SK-N-SH (cell line): ENCODE measurements at regions not wholly inside any gene's neighbourhood (a gene's known extent, or its start where the extent isn't known, plus 50 kb on each side); places are given as distances from the start of the nearest gene placed in this dataset.

Experiments used
- CTCF ChIA-PET: fragments of 300-600, 350-600 bp; formaldehyde crosslinking; extraction: SDS; loops from one replicate; lab custom pipeline; 2021; lab: Yijun Ruan, JAX
- POLR2A ChIA-PET: fragments of 350-600 bp; sonication (Branson Sonifier 250); formaldehyde crosslinking; extraction: SDS; loops from one replicate; lab custom pipeline; 2020; ENCODE audit warnings: antibody characterized with exemption, inconsistent platforms; lab: Yijun Ruan, JAX
- DNase-seq: peaks from one replicate; pipeline ENCODE4 v3.0.0; 2012
- H2AFZ ChIP-seq: fragments of 200-600 bp; sonication (generic); 2 replicates; pipeline ENCODE4 v1.8.1; 2016; ENCODE audit warnings: antibody characterized with exemption, mild to moderate bottlenecking, low read depth
- H3F3A ChIP-seq: fragments of 200-600 bp; sonication (generic); replicated peaks from 2 replicates; pipeline ENCODE3; 2016; ENCODE audit warnings: antibody characterized with exemption, mild to moderate bottlenecking; ENCODE audit not compliant: insufficient read depth
- H3K27ac ChIP-seq, 2 experiments: fragments of 200-500 bp in 1 of 2; fragments of 200-600 bp in 1 of 2; sonication (Bioruptor generic) in 1 of 2; sonication (generic), shearing (Covaris generic) in 1 of 2; 2 replicates each; pipeline versions ENCODE4 v1.5.1 to v1.6.1; 2014 to 2016; ENCODE audit warnings: low read depth in 2 of 2, inconsistent platforms in 1 of 2, low read length in 1 of 2, mild to moderate bottlenecking in 1 of 2, mixed read lengths in 1 of 2
- H3K27me3 ChIP-seq: fragments of 200-600 bp; sonication (generic), shearing (Covaris generic); 2 replicates; pipeline ENCODE4 v1.6.1; 2016; ENCODE audit warnings: mixed run types; ENCODE audit not compliant: insufficient read depth
- H3K36me3 ChIP-seq, 2 experiments: fragments of 200-500 bp in 1 of 2; fragments of 200-600 bp in 1 of 2; sonication (Bioruptor generic) in 1 of 2; sonication (generic) in 1 of 2; replicated peaks in 1 of 2; 2 replicates each; pipeline versions ENCODE3 to v1.5.1; 2014 to 2016; ENCODE audit warnings: low read length in 1 of 2, mild to moderate bottlenecking in 1 of 2; ENCODE audit not compliant: insufficient read depth in 2 of 2, control insufficient read depth in 1 of 2
- H3K4me1 ChIP-seq, 2 experiments: fragments of 200-500 bp in 1 of 2; fragments of 200-600 bp in 1 of 2; sonication (Bioruptor generic) in 1 of 2; sonication (generic), shearing (Covaris generic) in 1 of 2; 2 replicates each; pipeline versions ENCODE4 v1.5.1 to v1.6.1; 2014 to 2016; ENCODE audit warnings: low read depth in 1 of 2, low read length in 1 of 2, mixed run types in 1 of 2; ENCODE audit not compliant: insufficient read depth in 2 of 2, control insufficient read depth in 1 of 2
- H3K4me2 ChIP-seq: fragments of 200-600 bp; sonication (generic), shearing (Covaris generic); 2 replicates; pipeline ENCODE4 v1.6.1; 2017; ENCODE audit warnings: mixed run types
- H3K4me3 ChIP-seq, 2 experiments: fragments of 200-500 bp in 1 of 2; fragments of 200-600 bp in 1 of 2; sonication (Bioruptor generic) in 1 of 2; sonication (generic), shearing (Covaris generic) in 1 of 2; 2 replicates each; pipeline versions ENCODE4 v1.5.1 to v1.8.1; 2014 to 2016; ENCODE audit warnings: low read depth in 2 of 2, inconsistent platforms in 1 of 2, low read length in 1 of 2, mild to moderate bottlenecking in 1 of 2, mixed read lengths in 1 of 2, moderate library complexity in 1 of 2
- H3K79me2 ChIP-seq: fragments of 200-600 bp; sonication (generic); 2 replicates; pipeline ENCODE4 v1.8.1; 2017; ENCODE audit warnings: mild to moderate bottlenecking; ENCODE audit not compliant: insufficient read depth
- H3K9ac ChIP-seq: fragments of 200-600 bp; sonication (generic); 2 replicates; pipeline ENCODE4 v1.6.1; 2017; ENCODE audit warnings: mixed run types
- H3K9me2 ChIP-seq: fragments of 200-600 bp; sonication (generic); 2 replicates; pipeline ENCODE4 v1.6.1; 2017; ENCODE audit warnings: mixed run types
- H3K9me3 ChIP-seq: fragments of 200-600 bp; sonication (generic); 2 replicates; pipeline ENCODE4 v1.6.1; 2017; ENCODE audit warnings: mixed run types, mild to moderate bottlenecking, moderate library complexity
- H4K20me1 ChIP-seq: fragments of 200-600 bp; sonication (generic); 2 replicates; pipeline ENCODE4 v1.6.1; 2017; ENCODE audit warnings: mild to moderate bottlenecking, mixed run types; ENCODE audit not compliant: insufficient read depth
- ELF1 ChIP-seq: IDR thresholded peaks from 2 replicates; pipeline ENCODE4 v1.4.0; 2012
- EP300 ChIP-seq, 2 experiments: IDR thresholded peaks; 2 replicates each; pipeline versions ENCODE4 v1.4.0 to v1.6.1; 2012; ENCODE audit warnings: borderline replicate concordance in 1 of 2, low read depth in 1 of 2, low read length in 1 of 2
- FOXJ3 ChIP-seq: sonication (generic); formaldehyde crosslinking; IDR thresholded peaks from 2 replicates; pipeline ENCODE4 v1.5.1; 2020; ENCODE audit warnings: mild to moderate bottlenecking, missing genetic modification reagents
- GATA2 ChIP-seq: sonication (generic); formaldehyde crosslinking; IDR thresholded peaks from 2 replicates; pipeline ENCODE4 v1.5.0; 2020; ENCODE audit warnings: mild to moderate bottlenecking, missing genetic modification reagents
- MEF2A ChIP-seq: IDR thresholded peaks from 2 replicates; pipeline ENCODE4 v1.4.0; 2012; ENCODE audit warnings: low read depth, borderline replicate concordance
- NFIC ChIP-seq: IDR thresholded peaks from 2 replicates; pipeline ENCODE4 v1.4.0; 2012; ENCODE audit warnings: borderline replicate concordance
- PBX3 ChIP-seq: IDR thresholded peaks from 2 replicates; pipeline ENCODE4; 2012
- REST ChIP-seq: IDR thresholded peaks from 2 replicates; pipeline ENCODE4 v1.6.1; 2012; ENCODE audit warnings: mild to moderate bottlenecking, low read depth, low read length, moderate library complexity
- SIN3A ChIP-seq: IDR thresholded peaks from 2 replicates; pipeline ENCODE4 v1.6.1; 2012; ENCODE audit warnings: low read depth, mild to moderate bottlenecking, low read length, moderate library complexity, borderline replicate concordance
- TAF1 ChIP-seq: IDR thresholded peaks from 2 replicates; pipeline ENCODE4 v1.6.1; 2012; ENCODE audit warnings: low read depth, mild to moderate bottlenecking, low read length, moderate library complexity, borderline replicate concordance
- TCF12 ChIP-seq: IDR thresholded peaks from 2 replicates; pipeline ENCODE4 v1.4.0; 2012
- YY1 ChIP-seq: IDR thresholded peaks from 2 replicates; pipeline ENCODE4 v1.4.0; 2012; ENCODE audit warnings: low read depth, mild to moderate bottlenecking
- WGBS: methylation state at CpG from one replicate; pipeline ENCODE4 v1.1.6; 2017; ENCODE audit warnings: low lambda C conversion rate; 5-methylcytosine and 5-hydroxymethylcytosine counted together

DNA sequence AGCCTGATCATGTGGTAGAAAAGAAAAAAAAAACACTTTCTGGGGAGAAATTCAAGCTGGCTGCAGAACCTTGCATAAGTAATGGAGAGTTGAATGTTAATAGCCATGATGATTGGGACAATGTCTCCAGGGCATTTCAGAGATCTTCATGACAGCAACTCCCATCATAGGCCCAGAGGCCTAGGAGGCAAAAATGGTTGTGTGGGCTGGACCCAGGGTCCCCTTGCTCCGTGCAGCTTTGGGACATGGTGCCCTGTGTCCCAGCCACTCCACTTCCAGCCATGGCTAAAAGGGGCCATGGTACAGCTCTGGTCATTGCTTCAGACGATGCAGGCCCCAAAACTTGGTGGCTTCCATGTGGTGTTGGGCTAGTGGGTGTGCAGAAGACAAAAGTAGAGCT is 1170.9 kb downstream of the C4orf33 start:
- WGBS: 17% methylated on average over 1 of the region's 2 CpGs
- H3K4me1 ChIP-seq: no peaks in the 10 kb centered on the region
- no peak overlapping the region for H3K9ac ChIP-seq
- no peak overlapping the region for H3K4me3 ChIP-seq
- no peak overlapping the region for H3K27ac ChIP-seq
- no peaks in the 10 kb centered on the region for H3K9me2 ChIP-seq
- TF ChIP-seq FOXJ3 (CRISPR knock-in tag): no peak
- no peak for TF ChIP-seq NFIC
- no peak for TF ChIP-seq SIN3A
- no peak for TF ChIP-seq TAF1
- TF ChIP-seq TCF12: no peak
- no peak for TF ChIP-seq REST
- no peak for TF ChIP-seq GATA2
- H3F3A ChIP-seq: no peaks in the 10 kb centered on the region
- H3K4me2 ChIP-seq: no peak overlapping the region
- H3K36me3 ChIP-seq: no peaks in the 10 kb centered on the region
- no peaks in the 10 kb centered on the region for H3K79me2 ChIP-seq
- ChIA-PET CTCF (interaction anchor here (0.6 kb wide), 1 partner anchor 218 kb away, joined by 3 read pairs; no protein-coding TSS in a partner anchor), POLR2A (no interaction called here)
- no peaks in the 10 kb centered on the region for H3K9me3 ChIP-seq
- H4K20me1 ChIP-seq: no peaks in the 10 kb centered on the region
- no peaks in the 10 kb centered on the region for H3K27me3 ChIP-seq
- no peak overlapping the region for H2AFZ ChIP-seq
- no peak for DNase-seq

DNA sequence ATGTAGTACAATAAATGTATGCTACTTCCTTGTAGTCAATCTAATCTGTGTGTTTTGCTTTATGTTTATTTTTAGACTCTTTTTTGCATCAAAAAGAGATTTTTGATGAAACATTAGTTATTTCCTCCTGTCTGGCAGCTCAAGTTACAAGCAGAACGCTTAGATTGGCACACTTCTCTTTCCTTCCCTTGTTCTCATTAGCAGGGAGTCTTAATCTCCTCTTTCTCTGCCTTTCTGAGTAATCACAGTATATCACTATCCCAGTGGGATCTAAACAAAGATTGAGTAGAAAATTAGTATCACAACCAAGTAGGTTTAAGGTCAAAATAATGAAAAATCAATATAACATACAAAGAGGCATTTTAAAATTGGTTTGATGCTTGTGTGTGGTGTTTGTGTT is 1192.6 kb downstream of the C4orf33 start:
- no peaks in the 10 kb centered on the region for H3K4me1 ChIP-seq
- no peak overlapping the region for H3K4me2 ChIP-seq
- TF ChIP-seq REST (no peak), EP300 (IDR thresholded peaks at IDR 0.05; ENCODE audit: borderline replicate concordance in 1 of 2, low read depth in 1 of 2, low read length in 1 of 2) (no peak), ELF1 (no peak), MEF2A (no peak), YY1 (no peak), TAF1 (no peak), PBX3 (no peak), NFIC (no peak)
- 0 out of 2 replicates have a peak, but pooled peaks cover 4% of the 10 kb centered on the region for H4K20me1 ChIP-seq
- no peak overlapping the region for H3K9ac ChIP-seq
- H3K27me3 ChIP-seq: no peaks in the 10 kb centered on the region
- DNase-seq: no peak
- no peaks in the 10 kb centered on the region for H3F3A ChIP-seq
- ChIA-PET POLR2A (no interaction called here), CTCF (no interaction called here)
- H3K9me2 ChIP-seq: no peaks in the 10 kb centered on the region; the same call in 1 of the 2 replicates
- no peak overlapping the region for H2AFZ ChIP-seq
- H3K4me3 ChIP-seq: no peak overlapping the region
- 0% methylated on average over 1 of the region's 1 CpG for WGBS
- H3K79me2 ChIP-seq: no peaks in the 10 kb centered on the region
- H3K36me3 ChIP-seq: no peaks in the 10 kb centered on the region
- H3K27ac ChIP-seq: no peak overlapping the region
- no peaks in the 10 kb centered on the region for H3K9me3 ChIP-seq
